ENCODE measurements at regions not wholly inside any gene's neighbourhood (a gene's known extent, or its start where the extent isn't known, plus 50 kb on each side); places are given as distances from the start of the nearest gene placed in this dataset.

DNA sequence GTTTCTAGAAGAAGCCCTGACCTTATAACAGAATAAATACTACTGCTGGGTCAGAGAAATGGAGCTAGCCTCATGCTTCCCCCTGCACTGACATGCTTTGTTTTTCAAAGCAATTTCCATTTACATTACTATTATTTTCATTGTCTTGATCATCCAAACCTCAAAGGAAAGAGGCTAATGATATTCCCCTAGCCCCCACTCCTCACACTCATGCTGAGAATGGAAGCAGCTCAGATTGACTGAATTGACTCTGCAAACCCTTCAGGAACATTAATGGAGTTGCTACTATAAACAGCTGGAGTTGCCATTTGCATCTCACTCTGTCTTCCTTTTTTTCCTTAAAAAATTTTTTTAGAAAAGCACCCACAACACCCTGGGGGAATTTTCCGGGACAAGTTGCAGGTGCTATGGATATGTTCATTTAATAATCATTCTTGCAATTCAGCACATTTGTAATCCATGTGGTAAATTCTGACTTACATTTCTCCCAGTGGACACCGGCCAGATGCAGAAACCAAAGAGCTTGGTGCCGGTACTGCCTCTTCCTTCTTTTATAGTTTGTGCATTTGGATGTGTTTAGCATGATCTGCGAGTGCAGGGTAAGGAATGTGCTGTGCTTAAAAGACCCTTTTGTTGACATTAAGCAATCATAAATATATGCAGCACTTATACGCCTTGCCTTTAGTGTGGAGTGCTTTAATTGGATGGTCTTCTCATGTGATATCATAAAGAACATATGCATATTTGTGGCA lies 103.3 kb upstream of the OSR1 start:
- Mint-ChIP-seq H3K36me3 (ENCODE audit: low read depth) (no peaks in the 10 kb centered on the region), H3K27ac (no peak overlapping the region), H3K4me1 (no peaks in the 10 kb centered on the region), H3K27me3 (peaks cover 2% of the 10 kb centered on the region), H3K9me3 (no peaks in the 10 kb centered on the region), H3K4me3 (no peak overlapping the region)
- no peak for DNase-seq
- intact Hi-C loops (cut with micrococcal nuclease) = no loop called here

GRCh38 chr2:19460761-19461160 lies 102.3 kb upstream of the OSR1 start:
- Mint-ChIP-seq H3K27me3 (peaks cover 4% of the 10 kb centered on the region), H3K4me3 (no peak overlapping the region), H3K4me1 (no peaks in the 10 kb centered on the region), H3K36me3 (ENCODE audit: low read depth) (no peaks in the 10 kb centered on the region), H3K9me3 (no peaks in the 10 kb centered on the region), H3K27ac (no peak overlapping the region)
- intact Hi-C loops (cut with micrococcal nuclease) = no loop called here
- DNase-seq = no peak

DNA sequence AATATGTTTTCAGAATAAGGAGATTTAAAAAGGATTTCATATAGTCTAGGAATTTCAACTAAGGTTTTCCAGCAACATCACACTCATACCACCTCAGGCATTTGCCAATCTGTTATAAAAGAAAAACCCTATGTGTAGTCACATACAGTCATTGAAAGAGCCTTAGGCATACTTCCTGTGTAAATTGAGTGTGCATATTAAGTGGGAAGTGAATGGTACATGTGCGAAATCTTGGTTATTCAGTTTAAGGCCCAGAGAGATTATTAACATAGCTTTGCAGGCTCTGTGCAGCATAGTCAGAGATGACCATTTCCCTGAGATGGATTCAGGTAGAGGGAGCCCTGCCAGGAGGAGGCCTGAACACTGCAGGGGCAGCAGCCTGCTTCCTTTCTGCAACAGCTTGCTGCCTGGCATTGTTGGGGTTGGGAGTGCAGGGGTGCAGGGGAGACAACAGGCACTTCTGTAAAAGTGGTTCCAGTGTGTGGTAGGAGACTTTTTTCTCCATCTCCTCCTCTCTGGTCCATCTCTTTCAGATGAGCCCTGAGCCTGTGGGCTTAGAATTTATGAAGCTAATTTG lies 100.1 kb upstream of the OSR1 start:
- intact Hi-C loops (cut with micrococcal nuclease) = no loop called here
- no peaks in the 10 kb centered on the region for H3K9me3 Mint-ChIP-seq
- H3K4me3 Mint-ChIP-seq = no peak overlapping the region
- no peaks in the 10 kb centered on the region for H3K36me3 Mint-ChIP-seq (ENCODE audit: low read depth)
- peaks cover 4% of the 10 kb centered on the region for H3K27me3 Mint-ChIP-seq
- DNase-seq = no peak
- no peak overlapping the region for H3K27ac Mint-ChIP-seq
- no peaks in the 10 kb centered on the region for H3K4me1 Mint-ChIP-seq

GRCh38 chr2:19457809-19458208 lies 99.4 kb upstream of the OSR1 start:
- Mint-ChIP-seq H3K9me3 (no peaks in the 10 kb centered on the region), H3K27me3 (peaks cover 4% of the 10 kb centered on the region), H3K4me3 (no peak overlapping the region), H3K4me1 (no peaks in the 10 kb centered on the region), H3K27ac (no peak overlapping the region), H3K36me3 (ENCODE audit: low read depth) (no peaks in the 10 kb centered on the region)
- intact Hi-C loops (cut with micrococcal nuclease) = no loop called here
- DNase-seq = no peak

GRCh38 chr2:19456705-19457309 lies 98.4 kb upstream of the OSR1 start:
- no peaks in the 10 kb centered on the region for H3K4me1 Mint-ChIP-seq
- H3K27me3 Mint-ChIP-seq = peaks cover 4% of the 10 kb centered on the region
- no peak overlapping the region for H3K27ac Mint-ChIP-seq
- no peaks in the 10 kb centered on the region for H3K9me3 Mint-ChIP-seq
- intact Hi-C loops (cut with micrococcal nuclease) = no loop called here
- no peak overlapping the region for H3K4me3 Mint-ChIP-seq
- no peak for DNase-seq
- H3K36me3 Mint-ChIP-seq (ENCODE audit: low read depth) = no peaks in the 10 kb centered on the region

- H3K27ac Mint-ChIP-seq = no peak overlapping the region
- H3K4me3 Mint-ChIP-seq = no peak overlapping the region
- no peak for DNase-seq
- H3K27me3 Mint-ChIP-seq = peaks cover 4% of the 10 kb centered on the region
- H3K36me3 Mint-ChIP-seq (ENCODE audit: low read depth) = no peaks in the 10 kb centered on the region
- intact Hi-C loops (cut with micrococcal nuclease) = no loop called here
- H3K9me3 Mint-ChIP-seq = no peaks in the 10 kb centered on the region
- H3K4me1 Mint-ChIP-seq = no peaks in the 10 kb centered on the region
These were observed 95.7 kb upstream of the OSR1 start for GRCh38 chr2:19454125-19454524.

GRCh38 chr2:19442731-19443130 lies 84.3 kb upstream of the OSR1 start:
- no peak for DNase-seq
- peaks cover 3% of the 10 kb centered on the region for H3K27me3 Mint-ChIP-seq
- no peak overlapping the region for H3K4me3 Mint-ChIP-seq
- no peaks in the 10 kb centered on the region for H3K4me1 Mint-ChIP-seq
- no peaks in the 10 kb centered on the region for H3K36me3 Mint-ChIP-seq (ENCODE audit: low read depth)
- no peaks in the 10 kb centered on the region for H3K9me3 Mint-ChIP-seq
- intact Hi-C loops (cut with micrococcal nuclease) = no loop called here
- H3K27ac Mint-ChIP-seq = no peak overlapping the region

DNA sequence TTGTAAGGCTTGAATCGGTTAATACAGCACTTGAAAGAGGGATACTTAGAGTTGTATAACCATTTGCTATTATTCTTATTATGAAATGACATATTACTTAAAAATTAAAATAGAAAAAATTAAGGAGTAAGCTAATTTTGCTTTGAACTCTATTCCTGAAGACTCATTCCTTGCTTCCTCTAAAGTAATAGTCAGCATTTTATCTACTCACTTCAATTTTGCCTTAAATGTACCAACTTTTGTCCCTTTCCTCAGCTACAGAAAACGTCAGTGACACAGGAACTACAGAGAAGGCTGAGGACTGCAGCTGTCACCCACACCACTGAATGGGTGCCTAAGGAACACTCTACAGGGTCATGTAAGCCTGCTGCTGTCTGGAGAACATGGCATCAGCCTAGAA lies 80.7 kb upstream of the OSR1 start:
- no peak for DNase-seq
- Mint-ChIP-seq H3K9me3 (no peaks in the 10 kb centered on the region), H3K4me3 (no peak overlapping the region), H3K36me3 (ENCODE audit: low read depth) (no peaks in the 10 kb centered on the region), H3K27ac (no peak overlapping the region), H3K4me1 (no peaks in the 10 kb centered on the region), H3K27me3 (peaks cover 17% of the 10 kb centered on the region)
- intact Hi-C loops (cut with micrococcal nuclease) = no loop called here

- DNase-seq = no peak
- Mint-ChIP-seq H3K4me1 (no peaks in the 10 kb centered on the region), H3K9me3 (no peaks in the 10 kb centered on the region), H3K4me3 (no peak overlapping the region), H3K27ac (no peak overlapping the region), H3K27me3 (peaks cover 17% of the 10 kb centered on the region), H3K36me3 (ENCODE audit: low read depth) (no peaks in the 10 kb centered on the region)
- intact Hi-C loops (cut with micrococcal nuclease) = no loop called here
These were observed 77.4 kb upstream of the OSR1 start for GRCh38 chr2:19435815-19436214.

DNA sequence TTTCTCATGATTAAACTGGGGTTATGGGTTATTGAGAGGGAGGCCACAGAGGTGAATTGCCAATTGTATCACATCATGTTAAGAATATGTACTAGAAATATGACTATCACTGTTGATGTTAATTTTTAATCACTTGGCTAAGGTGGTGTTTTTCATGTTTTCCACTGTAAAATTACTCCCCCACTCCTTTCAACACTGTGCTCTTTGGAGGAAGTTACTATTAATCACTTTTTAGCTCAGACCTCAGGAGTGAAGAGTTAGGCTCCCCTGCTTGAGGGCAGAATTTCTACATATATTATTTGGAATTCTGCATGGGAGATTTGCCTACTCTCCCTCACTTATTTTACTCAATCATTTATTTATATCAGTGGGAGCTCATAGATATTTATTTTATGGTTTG lies 76.0 kb upstream of the OSR1 start:
- no peaks in the 10 kb centered on the region for H3K4me1 Mint-ChIP-seq
- H3K9me3 Mint-ChIP-seq = no peaks in the 10 kb centered on the region
- intact Hi-C loops (cut with micrococcal nuclease) = no loop called here
- H3K4me3 Mint-ChIP-seq = no peak overlapping the region
- H3K27ac Mint-ChIP-seq = no peak overlapping the region
- H3K27me3 Mint-ChIP-seq = peaks cover 17% of the 10 kb centered on the region
- H3K36me3 Mint-ChIP-seq (ENCODE audit: low read depth) = no peaks in the 10 kb centered on the region
- no peak for DNase-seq

DNA sequence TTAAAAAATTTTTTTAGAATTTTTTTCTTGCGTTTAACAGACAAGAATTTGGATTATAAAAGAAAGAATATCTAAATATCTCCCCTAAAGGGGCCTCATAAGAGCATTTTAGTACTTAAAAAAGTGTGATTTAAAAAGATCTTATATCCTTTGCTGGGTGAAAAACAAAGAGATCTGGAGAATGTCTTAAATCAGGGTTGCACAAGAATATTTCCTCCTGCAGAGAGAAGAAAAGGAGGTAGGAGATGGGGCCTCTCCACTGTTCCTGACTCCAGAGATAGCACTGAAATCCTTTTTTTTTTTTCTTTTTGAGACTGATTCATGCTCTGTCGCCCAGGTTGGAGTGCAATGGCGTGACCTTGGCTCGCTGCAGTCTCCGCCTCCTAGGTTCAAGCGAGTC lies 68.5 kb upstream of the OSR1 start:
- Mint-ChIP-seq H3K36me3 (ENCODE audit: low read depth) (no peaks in the 10 kb centered on the region), H3K27me3 (peaks cover 13% of the 10 kb centered on the region), H3K4me3 (no peak overlapping the region), H3K4me1 (no peaks in the 10 kb centered on the region), H3K27ac (no peak overlapping the region), H3K9me3 (no peaks in the 10 kb centered on the region)
- DNase-seq = no peak
- intact Hi-C loops (cut with micrococcal nuclease) = no loop called here

DNA sequence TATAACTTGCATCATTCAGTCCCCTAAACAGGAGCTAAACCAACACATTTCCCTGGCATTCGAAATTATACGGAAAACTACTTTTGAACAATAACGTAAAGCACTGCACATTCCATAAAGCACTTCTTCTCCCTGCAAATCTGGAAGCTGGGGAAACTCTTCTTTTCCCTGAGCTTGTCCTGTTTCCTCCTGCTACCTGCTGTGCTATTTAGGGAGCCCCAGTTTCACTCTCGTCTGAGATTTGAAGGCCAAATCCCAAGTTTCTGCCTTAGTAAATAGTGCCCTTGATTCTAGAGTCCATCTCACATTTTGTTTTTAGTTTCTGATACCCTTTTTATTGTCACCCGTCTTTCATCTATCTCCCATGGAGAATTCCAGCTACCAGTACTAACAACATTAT lies 67.7 kb upstream of the OSR1 start:
- no peaks in the 10 kb centered on the region for H3K36me3 Mint-ChIP-seq (ENCODE audit: low read depth)
- H3K27ac Mint-ChIP-seq = no peak overlapping the region

DNA sequence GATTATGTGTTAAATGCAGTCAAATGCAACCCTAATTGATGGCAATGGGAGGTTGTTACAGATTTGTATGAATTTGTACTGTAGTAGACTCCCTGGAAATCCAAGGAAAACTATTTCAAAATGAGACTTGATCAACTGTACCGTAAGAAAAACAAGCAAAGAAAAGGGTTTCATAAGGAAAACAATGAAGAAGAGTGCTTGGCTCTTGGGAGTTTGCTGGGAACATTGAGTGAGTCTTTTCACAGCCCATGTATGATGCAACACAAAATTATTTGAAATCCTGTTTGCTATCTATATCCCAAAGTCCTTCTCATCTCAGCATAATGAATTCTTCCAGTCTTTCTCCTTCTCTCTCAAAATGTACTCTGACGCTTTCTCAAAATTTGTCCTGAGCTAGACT lies 67.0 kb upstream of the OSR1 start:
- DNase-seq = no peak
- intact Hi-C loops (cut with micrococcal nuclease) = no loop called here
- peaks cover 15% of the 10 kb centered on the region for H3K27me3 Mint-ChIP-seq
- H3K36me3 Mint-ChIP-seq (ENCODE audit: low read depth) = no peaks in the 10 kb centered on the region
- no peaks in the 10 kb centered on the region for H3K9me3 Mint-ChIP-seq
- H3K4me3 Mint-ChIP-seq = no peak overlapping the region
- H3K27ac Mint-ChIP-seq = no peak overlapping the region
- H3K4me1 Mint-ChIP-seq = no peaks in the 10 kb centered on the region

More for the DNA sequence above, 67.7 kb upstream of the OSR1 start:
- H3K27me3 Mint-ChIP-seq = peaks cover 15% of the 10 kb centered on the region
- intact Hi-C loops (cut with micrococcal nuclease) = no loop called here
- H3K4me3 Mint-ChIP-seq = no peak overlapping the region
- no peaks in the 10 kb centered on the region for H3K4me1 Mint-ChIP-seq
- H3K9me3 Mint-ChIP-seq = no peaks in the 10 kb centered on the region
- DNase-seq = no peak

DNA sequence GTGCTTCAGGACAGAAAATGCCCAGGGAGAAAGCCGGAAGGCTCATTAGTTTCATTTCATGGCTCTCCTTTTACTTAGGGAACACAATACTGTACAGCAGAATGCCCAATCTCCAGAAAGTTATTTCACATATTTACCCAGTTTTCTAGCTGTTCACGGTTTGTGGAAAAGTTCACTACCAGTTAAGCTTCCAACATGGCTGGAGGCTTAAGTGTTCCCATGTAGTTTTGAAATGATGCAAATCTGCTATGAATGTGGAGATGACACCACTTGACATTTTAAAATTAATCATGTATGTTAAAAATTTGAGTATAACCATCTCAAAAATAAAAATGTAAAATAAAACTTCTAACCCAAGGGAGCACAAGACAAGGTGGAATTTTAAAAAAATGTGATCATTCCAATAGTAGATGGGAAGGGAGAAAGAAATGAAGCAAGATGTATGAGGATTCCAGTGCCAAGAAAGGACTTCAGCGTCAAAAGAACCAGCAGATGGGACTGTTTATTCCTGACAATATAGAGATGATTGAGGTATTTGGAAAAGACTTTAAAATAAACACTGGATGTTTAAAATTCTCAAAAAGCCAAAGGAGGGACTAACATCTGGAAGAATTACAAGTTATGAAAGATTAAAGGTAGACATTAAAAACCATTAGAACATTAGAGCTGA lies 60.9 kb upstream of the OSR1 start:
- H3K36me3 Mint-ChIP-seq (ENCODE audit: low read depth) = no peaks in the 10 kb centered on the region
- no peak overlapping the region for H3K27ac Mint-ChIP-seq
- H3K27me3 Mint-ChIP-seq = peaks cover 15% of the 10 kb centered on the region
- no peaks in the 10 kb centered on the region for H3K4me1 Mint-ChIP-seq
- intact Hi-C loops (cut with micrococcal nuclease) = no loop called here
- H3K9me3 Mint-ChIP-seq = no peaks in the 10 kb centered on the region
- no peak overlapping the region for H3K4me3 Mint-ChIP-seq
- no peak for DNase-seq

Data from activated CD4-positive, alpha-beta T cell treated with anti-CD3 and anti-CD28 coated beads, Interleukin-2, amount 10 ng/mL, durations not matched to agents 24 days and 14 days (primary cell).